ENCODE measurements at regions not wholly inside any gene's neighbourhood (a gene's known extent, or its start where the extent isn't known, plus 50 kb on each side); places are given as distances from the start of the nearest gene placed in this dataset.

- Histone ChIP-seq H2AFZ (ENCODE audit: low read length) (0 out of 2 replicates have a peak overlapping the region, but pooled peaks have one; percentile 38), H3K14ac (ENCODE audit: insufficient read length) (no peak overlapping the region), H4K20me1 (replicated peaks in 1 of 2; ENCODE audit: control insufficient read depth in 1 of 2, insufficient read depth in 2 of 2, low read length in 2 of 2) (no peaks in the 10 kb centered on the region), H2BK20ac (ENCODE audit: low read length) (no peak overlapping the region), H3K23me2 (ENCODE audit: low read depth, low read length) (no peaks in the 10 kb centered on the region), H3K4me1 (replicated peaks in 1 of 4; ENCODE audit: control insufficient read depth in 3 of 4, insufficient read depth in 4 of 4, low read length in 3 of 4) (no peaks in the 10 kb centered on the region), H2BK12ac (ENCODE audit: low read depth, low read length) (no peak overlapping the region), H3K18ac (ENCODE audit: extremely low read depth, low read length) (no peak overlapping the region), H3K9ac (replicated peaks in 1 of 4; ENCODE audit: extremely low read depth in 1 of 4, low read depth in 3 of 4, low read length in 3 of 4) (no peak overlapping the region), H3K27me3 (replicated peaks in 1 of 4; ENCODE audit: control insufficient read depth in 3 of 4, extremely low read depth in 1 of 4, insufficient read depth in 3 of 4, low read length in 3 of 4) (peaks cover 0 to 1% (median 0%) of the 10 kb centered on the region in 4 experiments; a peak in 1 of 7 replicates), H3K4ac (replicated peaks; ENCODE audit: insufficient read length, low read depth, low read length) (no peak overlapping the region), H2AK5ac (ENCODE audit: low read depth, low read length) (no peak overlapping the region), H3K4me2 (ENCODE audit: insufficient read depth in 1 of 2, low read depth in 2 of 2, low read length in 2 of 2) (no peak overlapping the region), H3K23ac (ENCODE audit: insufficient read length) (no peak overlapping the region), H3K79me1 (ENCODE audit: low read depth, low read length) (no peaks in the 10 kb centered on the region), H4K91ac (replicated peaks; ENCODE audit: insufficient read length, low read length) (no peak overlapping the region), H3K27ac (ENCODE audit: low read depth, low read length) (no peak overlapping the region), H4K8ac (ENCODE audit: extremely low read depth, insufficient read depth, low read length) (no peak overlapping the region), H3K79me2 (ENCODE audit: control insufficient read depth in 1 of 2, insufficient read depth in 2 of 2, low read length in 2 of 2) (no peaks in the 10 kb centered on the region), H3K36me3 (ENCODE audit: control insufficient read depth in 2 of 4, insufficient read depth in 4 of 4, low read length in 3 of 4) (no peaks in the 10 kb centered on the region), H2BK15ac (ENCODE audit: low read length) (no peak overlapping the region), H2BK5ac (ENCODE audit: low read depth, low read length) (no peak overlapping the region), H2BK120ac (replicated peaks; ENCODE audit: low read depth, low read length) (no peak overlapping the region), H3K9me3 (ENCODE audit: insufficient read depth in 2 of 2, low read depth in 1 of 2, low read length in 1 of 2) (no peaks in the 10 kb centered on the region), H3K56ac (replicated peaks; ENCODE audit: insufficient read length, low read depth, low read length) (no peak overlapping the region), H4K5ac (ENCODE audit: insufficient read length, low read depth, low read length) (no peak overlapping the region), H3K4me3 (ENCODE audit: extremely low read depth in 1 of 4, insufficient read depth in 2 of 4, low read depth in 3 of 4, low read length in 4 of 4) (no peak overlapping the region)
- POLR2A ChIA-PET (ENCODE audit: partially characterized antibody), result no interaction called here
- TF ChIP-seq ATF3 (IDR thresholded peaks at IDR 0.05; ENCODE audit: insufficient read depth, low read depth, low read length), result no peak
- TF ChIP-seq CEBPB (IDR thresholded peaks at IDR 0.05; ENCODE audit: low read depth, low read length), result no peak
- TF ChIP-seq POLR2A (IDR thresholded peaks at IDR 0.05; ENCODE audit: control extremely low read depth in 1 of 2, low read depth in 2 of 2, low read length in 2 of 2), result no peak
- TF ChIP-seq PHF8 (conservative IDR thresholded peaks at IDR 0.05; ENCODE audit: low read depth, low read length), result no peak
- CTCF ChIA-PET (ENCODE audit: partially characterized antibody), result interaction anchor here (1.4 kb wide), 1 partner anchor 173 kb away, joined by 4 read pairs; no protein-coding TSS in a partner anchor
- DNase-seq (ENCODE audit: low read depth in 1 of 2, low spot score in 2 of 2) (no peak), FAIRE-seq (no peak)
- WGBS, 2 experiments (ENCODE audit: extremely low coverage in 1 of 2, insufficient coverage in 1 of 2, insufficient read length in 1 of 2, insufficient replicate concordance in 2 of 2, low coverage in 1 of 2, low lambda C conversion rate in 2 of 2, missing lambda C conversion rate in 1 of 2), result 90% methylated on average over 4 of the region's 4 CpGs; no CpG with 5 or more reads in 1 of the 2 experiments
Observed at GRCh38 chr4:164595751-164596150, 158.2 kb upstream of the SMIM31 start.

Measured in H1 (cell line).